SU-DHL-6 (cell line): ENCODE measurements at regions not wholly inside any gene's neighbourhood (a gene's known extent, or its start where the extent isn't known, plus 50 kb on each side); places are given as distances from the start of the nearest gene placed in this dataset.

Experiments
- H2AFZ ChIP-seq: fragments of 200-600 bp; sonication (generic); 2 replicates; pipeline ENCODE4 v1.6.1; 2014; ENCODE audit warnings: low read depth, mild to moderate bottlenecking, moderate library complexity, mixed read lengths, antibody characterized with exemption, low read length; ENCODE audit not compliant: severe bottlenecking
- H3F3A ChIP-seq: fragments of 200-600 bp; shearing (Covaris generic); 2 replicates; pipeline ENCODE4 v1.6.0; 2016; ENCODE audit warnings: antibody characterized with exemption, mild to moderate bottlenecking; ENCODE audit not compliant: insufficient read depth
- H3K27ac ChIP-seq: fragments of 200-600 bp; sonication (generic); 2 replicates; pipeline ENCODE4 v1.5.1; 2016; ENCODE audit warnings: low read depth, mild to moderate bottlenecking, low read length, moderate library complexity, mixed read lengths
- H3K27me3 ChIP-seq: fragments of 200-600 bp; sonication (generic), shearing (Covaris generic); 2 replicates; pipeline ENCODE4 v1.6.0; 2014; ENCODE audit warnings: mild to moderate bottlenecking, low read length
- H3K36me3 ChIP-seq: fragments of 200-600 bp; sonication (generic); 2 replicates; pipeline ENCODE4 v1.6.1; 2014; ENCODE audit warnings: mild to moderate bottlenecking, low read length, mixed read lengths
- H3K4me2 ChIP-seq: fragments of 300-600, 200-600 bp; shearing (Covaris generic), sonication (generic); 2 replicates; pipeline ENCODE4 v1.6.0; 2014; ENCODE audit warnings: low read length, low read depth, mild to moderate bottlenecking; ENCODE audit not compliant: poor library complexity, severe bottlenecking
- H3K4me3 ChIP-seq: fragments of 200-600 bp; sonication (generic); 2 replicates; pipeline ENCODE4 v1.5.1; 2014; ENCODE audit warnings: antibody characterized with exemption, low read length, mild to moderate bottlenecking, mixed read lengths; ENCODE audit not compliant: insufficient read depth, poor library complexity, severe bottlenecking
- H3K79me2 ChIP-seq: fragments of 200-600 bp; sonication (generic); 2 replicates; pipeline ENCODE4 v1.6.1; 2014; ENCODE audit warnings: mild to moderate bottlenecking, low read length, moderate library complexity; ENCODE audit not compliant: insufficient read depth
- H3K9ac ChIP-seq: fragments of 200-600 bp; sonication (generic); 2 replicates; pipeline ENCODE4 v1.7.0; 2014; ENCODE audit warnings: mild to moderate bottlenecking, low read length
- H3K9me2 ChIP-seq: fragments of 200-600 bp; sonication (generic); replicated peaks from 2 replicates; pipeline ENCODE4 v1.6.1; 2014; ENCODE audit warnings: low read length; ENCODE audit not compliant: insufficient read depth
- H3K9me3 ChIP-seq: fragments of 200-600 bp; sonication (generic); 2 replicates; pipeline ENCODE4 v1.6.1; 2014; ENCODE audit warnings: low read length, mixed read lengths; ENCODE audit not compliant: insufficient read depth
- H4K20me1 ChIP-seq: fragments of 200-600 bp; sonication (generic); 2 replicates; pipeline ENCODE4 v1.6.1; 2014; ENCODE audit warnings: low read depth, mild to moderate bottlenecking, antibody characterized with exemption, low read length, moderate library complexity, mixed read lengths
- EZH2phosphoT487 ChIP-seq: fragments of 200-600 bp; sonication (generic), shearing (Covaris generic); conservative IDR thresholded peaks from 2 replicates; pipeline ENCODE4 v1.6.1; 2018; ENCODE audit warnings: mild to moderate bottlenecking, antibody characterized with exemption, low read length, moderate library complexity, mixed read lengths
- TF ChIP-seq, protein P1 (sequence below): fragments of 200-600 bp; sonication (generic); IDR thresholded peaks from one replicate; pipeline ENCODE4 v1.5.1; 2017; ENCODE audit warnings: antibody characterized with exemption, mild to moderate bottlenecking, low read length, moderate library complexity; ENCODE audit not compliant: insufficient read depth, poor library complexity, severe bottlenecking

DNA sequence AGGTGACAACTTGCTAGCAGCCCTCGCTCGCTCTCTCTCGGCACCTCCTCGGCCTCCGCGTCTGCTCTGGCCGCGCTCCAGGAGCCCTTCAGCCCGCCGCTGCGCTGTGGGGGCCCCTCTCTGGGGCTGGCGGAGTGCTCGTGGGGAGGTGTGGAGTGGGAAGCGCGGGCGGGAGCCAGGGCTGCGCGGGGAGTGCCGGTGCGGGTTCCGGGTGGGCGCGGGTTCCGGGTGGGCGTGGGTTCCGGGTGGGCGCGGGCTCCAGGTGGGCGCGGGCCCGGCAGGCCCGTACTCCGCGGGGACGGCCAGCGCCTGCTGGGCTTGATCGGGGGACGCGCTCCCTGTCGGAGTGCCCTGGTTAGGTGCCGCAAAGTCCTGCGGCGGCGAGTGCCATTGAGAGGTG is 384.3 kb downstream of the GPM6A start:
- Histone ChIP-seq H3K4me3 (no peak overlapping the region), H3K27me3 (no peaks in the 10 kb centered on the region), H3K9me2 (no peaks in the 10 kb centered on the region), H3K79me2 (no peaks in the 10 kb centered on the region), H2AFZ (no peak overlapping the region), H3K9me3 (no peaks in the 10 kb centered on the region), H3K27ac (no peak overlapping the region), H3K4me2 (no peak overlapping the region), H3F3A (no peaks in the 10 kb centered on the region), H3K36me3 (no peaks in the 10 kb centered on the region), H4K20me1 (no peaks in the 10 kb centered on the region), H3K9ac (no peak overlapping the region)
- TF ChIP-seq, protein P1, sequence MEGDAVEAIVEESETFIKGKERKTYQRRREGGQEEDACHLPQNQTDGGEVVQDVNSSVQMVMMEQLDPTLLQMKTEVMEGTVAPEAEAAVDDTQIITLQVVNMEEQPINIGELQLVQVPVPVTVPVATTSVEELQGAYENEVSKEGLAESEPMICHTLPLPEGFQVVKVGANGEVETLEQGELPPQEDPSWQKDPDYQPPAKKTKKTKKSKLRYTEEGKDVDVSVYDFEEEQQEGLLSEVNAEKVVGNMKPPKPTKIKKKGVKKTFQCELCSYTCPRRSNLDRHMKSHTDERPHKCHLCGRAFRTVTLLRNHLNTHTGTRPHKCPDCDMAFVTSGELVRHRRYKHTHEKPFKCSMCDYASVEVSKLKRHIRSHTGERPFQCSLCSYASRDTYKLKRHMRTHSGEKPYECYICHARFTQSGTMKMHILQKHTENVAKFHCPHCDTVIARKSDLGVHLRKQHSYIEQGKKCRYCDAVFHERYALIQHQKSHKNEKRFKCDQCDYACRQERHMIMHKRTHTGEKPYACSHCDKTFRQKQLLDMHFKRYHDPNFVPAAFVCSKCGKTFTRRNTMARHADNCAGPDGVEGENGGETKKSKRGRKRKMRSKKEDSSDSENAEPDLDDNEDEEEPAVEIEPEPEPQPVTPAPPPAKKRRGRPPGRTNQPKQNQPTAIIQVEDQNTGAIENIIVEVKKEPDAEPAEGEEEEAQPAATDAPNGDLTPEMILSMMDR = no peak
- TF ChIP-seq EZH2phosphoT487 = no peak

DNA sequence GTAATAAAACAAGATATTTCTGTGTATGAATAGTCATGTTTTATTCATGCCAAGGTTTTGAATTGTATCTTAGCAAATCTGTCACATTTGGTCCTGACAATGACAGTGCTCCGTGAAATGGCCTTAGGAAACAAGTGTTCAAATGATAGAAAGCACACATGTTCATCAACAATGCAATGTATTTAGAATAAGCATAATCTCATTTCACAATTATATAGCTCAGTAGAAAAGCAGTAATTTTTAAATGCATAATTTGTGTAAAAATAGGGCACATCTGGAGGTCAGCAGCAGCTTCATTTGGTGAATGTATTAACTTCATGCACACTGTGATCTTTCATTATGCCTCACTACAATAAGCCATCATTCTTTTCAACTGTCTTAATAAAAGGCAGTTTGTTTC is 380.4 kb downstream of the GPM6A start:
- Histone ChIP-seq H3F3A (no peaks in the 10 kb centered on the region), H4K20me1 (no peaks in the 10 kb centered on the region), H3K4me3 (no peak overlapping the region), H3K79me2 (no peaks in the 10 kb centered on the region), H3K4me2 (no peak overlapping the region), H3K9me2 (no peaks in the 10 kb centered on the region), H2AFZ (no peak overlapping the region), H3K36me3 (no peaks in the 10 kb centered on the region), H3K9me3 (no peaks in the 10 kb centered on the region), H3K27ac (no peak overlapping the region), H3K27me3 (no peaks in the 10 kb centered on the region), H3K9ac (no peak overlapping the region)
- TF ChIP-seq EZH2phosphoT487 = no peak
- TF ChIP-seq, protein P1 = no peak

GRCh38 chr4:175435381-175435783 is 376.7 kb downstream of the GPM6A start:
- no peaks in the 10 kb centered on the region for H3K27me3 ChIP-seq
- no peak overlapping the region for H2AFZ ChIP-seq
- H3F3A ChIP-seq = no peaks in the 10 kb centered on the region
- H3K9me2 ChIP-seq = no peaks in the 10 kb centered on the region
- no peak overlapping the region for H3K9ac ChIP-seq
- TF ChIP-seq, protein P1 = no peak
- TF ChIP-seq EZH2phosphoT487 = no peak
- no peaks in the 10 kb centered on the region for H3K36me3 ChIP-seq
- H3K9me3 ChIP-seq = no peaks in the 10 kb centered on the region
- H3K27ac ChIP-seq = no peak overlapping the region
- no peaks in the 10 kb centered on the region for H3K79me2 ChIP-seq
- H3K4me3 ChIP-seq = no peak overlapping the region
- no peak overlapping the region for H3K4me2 ChIP-seq
- H4K20me1 ChIP-seq = no peaks in the 10 kb centered on the region
